ENCODE measurements at regions not wholly inside any gene's neighbourhood (a gene's known extent, or its start where the extent isn't known, plus 50 kb on each side); places are given as distances from the start of the nearest gene placed in this dataset.

DNA sequence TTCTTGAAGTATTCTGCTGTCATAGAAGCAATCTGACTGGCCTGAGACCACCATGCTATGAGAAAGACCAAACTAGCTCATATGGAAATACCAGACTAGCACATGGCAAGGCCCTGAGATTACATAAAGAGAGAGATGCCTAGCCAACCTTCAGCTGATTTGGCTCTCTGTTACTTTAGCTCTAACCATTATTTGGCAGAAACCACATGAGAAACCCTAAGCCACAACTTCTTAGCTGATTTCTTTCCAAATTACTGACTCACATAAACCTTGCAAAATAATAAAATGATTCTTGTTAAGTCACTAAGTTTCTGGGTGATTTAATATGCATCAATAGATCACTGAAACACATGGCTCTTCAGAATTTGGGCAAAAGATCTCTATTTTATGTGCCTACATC, 295.0 kb upstream of the ZNF521 start:
- TF ChIP-seq, protein P1, sequence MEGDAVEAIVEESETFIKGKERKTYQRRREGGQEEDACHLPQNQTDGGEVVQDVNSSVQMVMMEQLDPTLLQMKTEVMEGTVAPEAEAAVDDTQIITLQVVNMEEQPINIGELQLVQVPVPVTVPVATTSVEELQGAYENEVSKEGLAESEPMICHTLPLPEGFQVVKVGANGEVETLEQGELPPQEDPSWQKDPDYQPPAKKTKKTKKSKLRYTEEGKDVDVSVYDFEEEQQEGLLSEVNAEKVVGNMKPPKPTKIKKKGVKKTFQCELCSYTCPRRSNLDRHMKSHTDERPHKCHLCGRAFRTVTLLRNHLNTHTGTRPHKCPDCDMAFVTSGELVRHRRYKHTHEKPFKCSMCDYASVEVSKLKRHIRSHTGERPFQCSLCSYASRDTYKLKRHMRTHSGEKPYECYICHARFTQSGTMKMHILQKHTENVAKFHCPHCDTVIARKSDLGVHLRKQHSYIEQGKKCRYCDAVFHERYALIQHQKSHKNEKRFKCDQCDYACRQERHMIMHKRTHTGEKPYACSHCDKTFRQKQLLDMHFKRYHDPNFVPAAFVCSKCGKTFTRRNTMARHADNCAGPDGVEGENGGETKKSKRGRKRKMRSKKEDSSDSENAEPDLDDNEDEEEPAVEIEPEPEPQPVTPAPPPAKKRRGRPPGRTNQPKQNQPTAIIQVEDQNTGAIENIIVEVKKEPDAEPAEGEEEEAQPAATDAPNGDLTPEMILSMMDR (conservative IDR thresholded peaks at IDR 0.05; ENCODE audit: low read depth in 2 of 2) = no peak
- no peak for TF ChIP-seq EZH2 (IDR thresholded peaks at IDR 0.05; ENCODE audit: low read depth, unreplicated experiment)
- no peak for TF ChIP-seq POLR2AphosphoS5 (IDR thresholded peaks at IDR 0.05; ENCODE audit: low read depth)
- TF ChIP-seq, protein P2, sequence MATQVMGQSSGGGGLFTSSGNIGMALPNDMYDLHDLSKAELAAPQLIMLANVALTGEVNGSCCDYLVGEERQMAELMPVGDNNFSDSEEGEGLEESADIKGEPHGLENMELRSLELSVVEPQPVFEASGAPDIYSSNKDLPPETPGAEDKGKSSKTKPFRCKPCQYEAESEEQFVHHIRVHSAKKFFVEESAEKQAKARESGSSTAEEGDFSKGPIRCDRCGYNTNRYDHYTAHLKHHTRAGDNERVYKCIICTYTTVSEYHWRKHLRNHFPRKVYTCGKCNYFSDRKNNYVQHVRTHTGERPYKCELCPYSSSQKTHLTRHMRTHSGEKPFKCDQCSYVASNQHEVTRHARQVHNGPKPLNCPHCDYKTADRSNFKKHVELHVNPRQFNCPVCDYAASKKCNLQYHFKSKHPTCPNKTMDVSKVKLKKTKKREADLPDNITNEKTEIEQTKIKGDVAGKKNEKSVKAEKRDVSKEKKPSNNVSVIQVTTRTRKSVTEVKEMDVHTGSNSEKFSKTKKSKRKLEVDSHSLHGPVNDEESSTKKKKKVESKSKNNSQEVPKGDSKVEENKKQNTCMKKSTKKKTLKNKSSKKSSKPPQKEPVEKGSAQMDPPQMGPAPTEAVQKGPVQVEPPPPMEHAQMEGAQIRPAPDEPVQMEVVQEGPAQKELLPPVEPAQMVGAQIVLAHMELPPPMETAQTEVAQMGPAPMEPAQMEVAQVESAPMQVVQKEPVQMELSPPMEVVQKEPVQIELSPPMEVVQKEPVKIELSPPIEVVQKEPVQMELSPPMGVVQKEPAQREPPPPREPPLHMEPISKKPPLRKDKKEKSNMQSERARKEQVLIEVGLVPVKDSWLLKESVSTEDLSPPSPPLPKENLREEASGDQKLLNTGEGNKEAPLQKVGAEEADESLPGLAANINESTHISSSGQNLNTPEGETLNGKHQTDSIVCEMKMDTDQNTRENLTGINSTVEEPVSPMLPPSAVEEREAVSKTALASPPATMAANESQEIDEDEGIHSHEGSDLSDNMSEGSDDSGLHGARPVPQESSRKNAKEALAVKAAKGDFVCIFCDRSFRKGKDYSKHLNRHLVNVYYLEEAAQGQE (IDR thresholded peaks at IDR 0.05; ENCODE audit: unreplicated experiment) = no peak
- TF ChIP-seq EZH2phosphoT487 (IDR thresholded peaks at IDR 0.05; ENCODE audit: unreplicated experiment) = no peak

Data from GM23338 (cell line).